ENCODE measurements at regions not wholly inside any gene's neighbourhood (a gene's known extent, or its start where the extent isn't known, plus 50 kb on each side); places are given as distances from the start of the nearest gene placed in this dataset.

DNA sequence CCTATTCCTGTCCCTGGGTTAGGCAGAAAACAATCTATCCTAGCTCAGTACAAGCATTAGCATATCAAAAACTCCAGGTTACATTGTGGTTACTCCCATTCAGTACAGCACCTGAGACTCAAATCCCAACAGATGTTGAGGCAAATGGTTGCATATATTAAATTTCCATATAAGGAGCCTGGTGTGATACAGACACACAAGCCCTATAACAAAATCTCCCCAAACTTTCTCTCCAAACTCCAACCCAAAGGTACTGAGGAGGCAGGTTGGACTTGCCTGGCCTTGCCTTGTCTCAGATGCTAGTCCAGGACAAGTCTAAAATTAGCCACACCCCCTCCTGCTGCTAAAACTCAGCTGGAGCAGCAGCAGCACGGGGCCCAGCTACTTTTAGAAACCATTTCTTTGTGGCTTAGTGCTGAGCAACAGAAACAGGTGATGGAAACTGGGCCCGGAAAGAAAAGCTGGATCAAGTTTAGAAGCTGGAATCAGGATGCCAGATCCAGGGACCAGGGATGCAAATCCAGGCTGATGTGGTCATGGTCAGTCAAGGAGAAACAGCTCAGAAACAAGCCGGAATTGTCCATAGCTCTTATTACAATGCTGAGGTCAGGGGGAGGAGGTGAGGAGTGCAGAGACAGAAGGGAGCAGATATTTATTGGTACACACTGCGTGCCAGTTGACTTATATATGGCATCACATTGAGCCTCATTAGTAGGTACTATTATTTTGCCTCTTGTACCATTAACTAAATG is 73.7 kb upstream of the AMOTL1 start:
- Histone ChIP-seq H3K27me3 (ENCODE audit: control insufficient read depth, insufficient read depth, low read length) (peaks cover 6% of the 10 kb centered on the region), H3K9me3 (ENCODE audit: control insufficient read depth, insufficient read depth, low read depth, low read length) (no peaks in the 10 kb centered on the region), H3K27ac (ENCODE audit: insufficient read depth, low read length) (no peak overlapping the region), H3K9ac (ENCODE audit: insufficient read depth, low read length) (no peak overlapping the region), H3K4me2 (ENCODE audit: extremely low read depth, insufficient read depth, low read length) (no peak overlapping the region), H4K20me1 (ENCODE audit: control insufficient read depth, extremely low read depth, insufficient read depth, low read length) (no peaks in the 10 kb centered on the region), H3K4me1 (ENCODE audit: control insufficient read depth, extremely low read depth, insufficient read depth, low read length) (no peaks in the 10 kb centered on the region), H2AFZ (ENCODE audit: low read length) (no peak overlapping the region), H3K36me3 (ENCODE audit: control insufficient read depth, insufficient read depth, low read length) (no peaks in the 10 kb centered on the region), H3K4me3 (replicated peaks in 1 of 4; ENCODE audit: control extremely low read depth in 1 of 4, insufficient read depth in 1 of 4, low read depth in 3 of 4, low read length in 4 of 4) (no peak overlapping the region), H3K79me2 (ENCODE audit: control insufficient read depth, insufficient read depth, low read length) (no peaks in the 10 kb centered on the region)
- TF ChIP-seq EZH2 (IDR thresholded peaks at IDR 0.05; ENCODE audit: low read length, missing control alignments): no peak
- TF ChIP-seq, protein P1, sequence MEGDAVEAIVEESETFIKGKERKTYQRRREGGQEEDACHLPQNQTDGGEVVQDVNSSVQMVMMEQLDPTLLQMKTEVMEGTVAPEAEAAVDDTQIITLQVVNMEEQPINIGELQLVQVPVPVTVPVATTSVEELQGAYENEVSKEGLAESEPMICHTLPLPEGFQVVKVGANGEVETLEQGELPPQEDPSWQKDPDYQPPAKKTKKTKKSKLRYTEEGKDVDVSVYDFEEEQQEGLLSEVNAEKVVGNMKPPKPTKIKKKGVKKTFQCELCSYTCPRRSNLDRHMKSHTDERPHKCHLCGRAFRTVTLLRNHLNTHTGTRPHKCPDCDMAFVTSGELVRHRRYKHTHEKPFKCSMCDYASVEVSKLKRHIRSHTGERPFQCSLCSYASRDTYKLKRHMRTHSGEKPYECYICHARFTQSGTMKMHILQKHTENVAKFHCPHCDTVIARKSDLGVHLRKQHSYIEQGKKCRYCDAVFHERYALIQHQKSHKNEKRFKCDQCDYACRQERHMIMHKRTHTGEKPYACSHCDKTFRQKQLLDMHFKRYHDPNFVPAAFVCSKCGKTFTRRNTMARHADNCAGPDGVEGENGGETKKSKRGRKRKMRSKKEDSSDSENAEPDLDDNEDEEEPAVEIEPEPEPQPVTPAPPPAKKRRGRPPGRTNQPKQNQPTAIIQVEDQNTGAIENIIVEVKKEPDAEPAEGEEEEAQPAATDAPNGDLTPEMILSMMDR (conservative IDR thresholded peaks at IDR 0.05 in 1 of 2, IDR thresholded peaks at IDR 0.05 in 1 of 2; ENCODE audit: low read depth in 1 of 2, low read length in 2 of 2): no peak
- DNase-seq (ENCODE audit: low read depth in 2 of 2): no peak

DNA sequence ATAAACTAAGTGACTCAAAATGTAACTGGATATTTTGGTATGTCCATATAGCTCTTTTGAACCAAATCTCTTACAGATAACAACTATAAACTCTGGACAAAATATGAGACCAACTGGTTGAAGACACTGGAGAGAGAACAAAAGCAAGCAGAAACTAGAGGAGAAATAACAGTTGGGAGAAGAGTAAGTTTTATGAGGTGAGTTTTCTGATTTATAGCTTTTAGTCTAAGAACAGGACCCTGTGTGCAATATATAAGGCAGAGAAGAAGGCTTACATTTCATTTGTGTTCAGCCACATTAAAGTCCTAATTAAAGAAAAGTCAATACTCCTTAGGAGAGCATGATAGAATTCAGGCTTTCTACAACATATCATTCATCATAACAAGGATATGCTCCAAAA is 71.0 kb upstream of the AMOTL1 start:
- Histone ChIP-seq H3K36me3 (ENCODE audit: control insufficient read depth, insufficient read depth, low read length) (no peaks in the 10 kb centered on the region), H2AFZ (ENCODE audit: low read length) (no peak overlapping the region), H3K27ac (ENCODE audit: insufficient read depth, low read length) (no peak overlapping the region), H3K4me2 (ENCODE audit: extremely low read depth, insufficient read depth, low read length) (no peak overlapping the region), H3K27me3 (ENCODE audit: control insufficient read depth, insufficient read depth, low read length) (peaks cover 6% of the 10 kb centered on the region), H3K9me3 (ENCODE audit: control insufficient read depth, insufficient read depth, low read depth, low read length) (no peaks in the 10 kb centered on the region), H3K9ac (ENCODE audit: insufficient read depth, low read length) (no peak overlapping the region), H3K79me2 (ENCODE audit: control insufficient read depth, insufficient read depth, low read length) (no peaks in the 10 kb centered on the region), H4K20me1 (ENCODE audit: control insufficient read depth, extremely low read depth, insufficient read depth, low read length) (no peaks in the 10 kb centered on the region), H3K4me3 (replicated peaks in 1 of 4; ENCODE audit: control extremely low read depth in 1 of 4, insufficient read depth in 1 of 4, low read depth in 3 of 4, low read length in 4 of 4) (no peak overlapping the region), H3K4me1 (ENCODE audit: control insufficient read depth, extremely low read depth, insufficient read depth, low read length) (no peaks in the 10 kb centered on the region)
- DNase-seq (ENCODE audit: low read depth in 2 of 2): no peak
- no peak for TF ChIP-seq EZH2 (IDR thresholded peaks at IDR 0.05; ENCODE audit: low read length, missing control alignments)
- TF ChIP-seq, protein P1 (conservative IDR thresholded peaks at IDR 0.05 in 1 of 2, IDR thresholded peaks at IDR 0.05 in 1 of 2; ENCODE audit: low read depth in 1 of 2, low read length in 2 of 2): no peak

DNA sequence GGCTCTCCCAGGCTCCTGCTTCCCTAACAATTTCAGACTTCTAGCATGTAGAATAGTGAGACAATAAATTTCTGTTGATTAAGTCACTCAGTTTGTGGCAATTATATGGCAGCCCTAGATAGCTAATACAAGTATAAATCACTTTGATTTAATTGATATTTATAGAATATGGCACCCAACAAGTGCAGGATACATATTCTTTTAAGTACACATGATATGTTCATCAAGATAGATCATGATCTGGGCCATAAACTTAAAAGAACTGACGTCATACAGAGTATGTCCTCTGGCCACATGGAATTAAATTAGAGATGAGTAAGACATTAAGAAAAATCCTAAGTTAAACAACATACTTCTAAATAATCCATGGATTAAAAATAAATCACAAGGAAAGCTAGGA is 67.5 kb upstream of the AMOTL1 start:
- Histone ChIP-seq H2AFZ (ENCODE audit: low read length) (no peak overlapping the region), H3K4me2 (ENCODE audit: extremely low read depth, insufficient read depth, low read length) (no peak overlapping the region), H3K36me3 (ENCODE audit: control insufficient read depth, insufficient read depth, low read length) (no peaks in the 10 kb centered on the region), H3K9me3 (ENCODE audit: control insufficient read depth, insufficient read depth, low read depth, low read length) (no peaks in the 10 kb centered on the region), H4K20me1 (ENCODE audit: control insufficient read depth, extremely low read depth, insufficient read depth, low read length) (no peaks in the 10 kb centered on the region), H3K9ac (ENCODE audit: insufficient read depth, low read length) (no peak overlapping the region), H3K27ac (ENCODE audit: insufficient read depth, low read length) (no peak overlapping the region), H3K79me2 (ENCODE audit: control insufficient read depth, insufficient read depth, low read length) (no peaks in the 10 kb centered on the region), H3K4me1 (ENCODE audit: control insufficient read depth, extremely low read depth, insufficient read depth, low read length) (no peaks in the 10 kb centered on the region), H3K4me3 (replicated peaks in 1 of 4; ENCODE audit: control extremely low read depth in 1 of 4, insufficient read depth in 1 of 4, low read depth in 3 of 4, low read length in 4 of 4) (no peak overlapping the region), H3K27me3 (ENCODE audit: control insufficient read depth, insufficient read depth, low read length) (no peaks in the 10 kb centered on the region)
- no peak for DNase-seq (ENCODE audit: low read depth in 2 of 2)
- TF ChIP-seq, protein P1 (conservative IDR thresholded peaks at IDR 0.05 in 1 of 2, IDR thresholded peaks at IDR 0.05 in 1 of 2; ENCODE audit: low read depth in 1 of 2, low read length in 2 of 2): no peak
- no peak for TF ChIP-seq EZH2 (IDR thresholded peaks at IDR 0.05; ENCODE audit: low read length, missing control alignments)
